ENCODE measurements at regions not wholly inside any gene's neighbourhood (a gene's known extent, or its start where the extent isn't known, plus 50 kb on each side); places are given as distances from the start of the nearest gene placed in this dataset.

- H3K9me3 Mint-ChIP-seq (ENCODE audit: low read depth, unreplicated experiment) = peaks cover 16% of the 10 kb centered on the region
- DNase-seq = no peak
- intact Hi-C loops (cut with micrococcal nuclease; ENCODE audit: unreplicated experiment) = no loop called here
- H3K4me3 Mint-ChIP-seq (ENCODE audit: low read depth, unreplicated experiment) = no peak overlapping the region
- no peaks in the 10 kb centered on the region for H3K27me3 Mint-ChIP-seq (ENCODE audit: unreplicated experiment)
- BruUV-seq (replicated peaks) = no TSS peak
- H3K27ac Mint-ChIP-seq (ENCODE audit: unreplicated experiment) = no peak overlapping the region
- H3K4me1 Mint-ChIP-seq (ENCODE audit: low read depth, unreplicated experiment) = no peaks in the 10 kb centered on the region
- CTCF ChIA-PET = no interaction called here
- TF ChIP-seq CTCF (IDR thresholded peaks at IDR 0.05; ENCODE audit: unreplicated experiment) = no peak
- no peaks in the 10 kb centered on the region for H3K36me3 Mint-ChIP-seq (ENCODE audit: insufficient read depth, unreplicated experiment)
These were observed 490.0 kb downstream of the EDEM1 start for GRCh38 chr3:5677555-5677954.

GRCh38 chr3:5678248-5678647 lies 490.7 kb downstream of the EDEM1 start:
- CTCF ChIA-PET = no interaction called here
- intact Hi-C loops (cut with micrococcal nuclease; ENCODE audit: unreplicated experiment) = no loop called here
- H3K27me3 Mint-ChIP-seq (ENCODE audit: unreplicated experiment) = no peaks in the 10 kb centered on the region
- TF ChIP-seq CTCF (IDR thresholded peaks at IDR 0.05; ENCODE audit: unreplicated experiment) = no peak
- DNase-seq = no peak
- H3K4me3 Mint-ChIP-seq (ENCODE audit: low read depth, unreplicated experiment) = no peak overlapping the region
- H3K4me1 Mint-ChIP-seq (ENCODE audit: low read depth, unreplicated experiment) = no peaks in the 10 kb centered on the region
- no TSS peak for BruUV-seq (replicated peaks)
- H3K36me3 Mint-ChIP-seq (ENCODE audit: insufficient read depth, unreplicated experiment) = no peaks in the 10 kb centered on the region
- no peak overlapping the region for H3K27ac Mint-ChIP-seq (ENCODE audit: unreplicated experiment)
- H3K9me3 Mint-ChIP-seq (ENCODE audit: low read depth, unreplicated experiment) = peaks cover 16% of the 10 kb centered on the region

- Mint-ChIP-seq H3K4me1 (ENCODE audit: low read depth, unreplicated experiment) (no peaks in the 10 kb centered on the region), H3K4me3 (ENCODE audit: low read depth, unreplicated experiment) (no peak overlapping the region), H3K9me3 (ENCODE audit: low read depth, unreplicated experiment) (peaks cover 16% of the 10 kb centered on the region), H3K27ac (ENCODE audit: unreplicated experiment) (no peak overlapping the region), H3K27me3 (ENCODE audit: unreplicated experiment) (no peaks in the 10 kb centered on the region), H3K36me3 (ENCODE audit: insufficient read depth, unreplicated experiment) (no peaks in the 10 kb centered on the region)
- TF ChIP-seq CTCF (IDR thresholded peaks at IDR 0.05; ENCODE audit: unreplicated experiment) = no peak
- CTCF ChIA-PET = no interaction called here
- intact Hi-C loops (cut with micrococcal nuclease; ENCODE audit: unreplicated experiment) = no loop called here
- no TSS peak for BruUV-seq (replicated peaks)
- DNase-seq = no peak
These were observed 491.3 kb downstream of the EDEM1 start for GRCh38 chr3:5678844-5679243.

GRCh38 chr3:5687230-5687629 lies 499.7 kb downstream of the EDEM1 start:
- Mint-ChIP-seq H3K4me3 (ENCODE audit: low read depth, unreplicated experiment) (no peak overlapping the region), H3K27ac (ENCODE audit: unreplicated experiment) (peak overlapping the region; percentile 63), H3K36me3 (ENCODE audit: insufficient read depth, unreplicated experiment) (peaks cover 23% of the 10 kb centered on the region), H3K4me1 (ENCODE audit: low read depth, unreplicated experiment) (no peaks in the 10 kb centered on the region), H3K9me3 (ENCODE audit: low read depth, unreplicated experiment) (peaks cover 6% of the 10 kb centered on the region), H3K27me3 (ENCODE audit: unreplicated experiment) (no peaks in the 10 kb centered on the region)
- no peak for TF ChIP-seq CTCF (IDR thresholded peaks at IDR 0.05; ENCODE audit: unreplicated experiment)
- BruUV-seq (replicated peaks) = no TSS peak
- intact Hi-C loops (cut with micrococcal nuclease; ENCODE audit: unreplicated experiment) = no loop called here
- no peak for DNase-seq
- CTCF ChIA-PET = no interaction called here

Measured in Calu3 (cell line).